ENCODE measurements at regions not wholly inside any gene's neighbourhood (a gene's known extent, or its start where the extent isn't known, plus 50 kb on each side); places are given as distances from the start of the nearest gene placed in this dataset.

- ChIA-PET POLR2A (ENCODE audit: partially characterized antibody) (no interaction called here), CTCF (ENCODE audit: partially characterized antibody) (interaction anchor here (0.7 kb wide), 1 partner anchor 109 kb away, joined by 3 read pairs; no protein-coding TSS in a partner anchor)
- H3K27me3 ChIP-seq (replicated peaks in 1 of 4; ENCODE audit: control insufficient read depth in 3 of 4, extremely low read depth in 1 of 4, insufficient read depth in 3 of 4, low read length in 3 of 4), result no peaks in the 10 kb centered on the region
- no peaks in the 10 kb centered on the region for H3K23me2 ChIP-seq (ENCODE audit: low read depth, low read length)
- H3K14ac ChIP-seq (ENCODE audit: insufficient read length), result no peak overlapping the region
- H3K56ac ChIP-seq (replicated peaks; ENCODE audit: insufficient read length, low read depth, low read length), result no peak overlapping the region
- H3K27ac ChIP-seq (ENCODE audit: low read depth, low read length), result no peak overlapping the region
- no peak overlapping the region for H4K8ac ChIP-seq (ENCODE audit: extremely low read depth, insufficient read depth, low read length)
- no peak overlapping the region for H3K9ac ChIP-seq (replicated peaks in 1 of 4; ENCODE audit: extremely low read depth in 1 of 4, low read depth in 3 of 4, low read length in 3 of 4)
- peaks cover 4 to 6% of the 10 kb centered on the region in 2 experiments; a peak in 2 of 4 replicates for H3K9me3 ChIP-seq (ENCODE audit: insufficient read depth in 2 of 2, low read depth in 1 of 2, low read length in 1 of 2)
- H3K4me1 ChIP-seq (replicated peaks in 1 of 4; ENCODE audit: control insufficient read depth in 3 of 4, insufficient read depth in 4 of 4, low read length in 3 of 4), result peaks cover 5 to 10% (median 9%) of the 10 kb centered on the region in 4 experiments; a peak in 6 of 7 replicates
- H2BK15ac ChIP-seq (ENCODE audit: low read length), result no peak overlapping the region
- no peak overlapping the region for H2AK5ac ChIP-seq (ENCODE audit: low read depth, low read length)
- no peak overlapping the region for H2BK12ac ChIP-seq (ENCODE audit: low read depth, low read length)
- H3K4me3 ChIP-seq (ENCODE audit: extremely low read depth in 1 of 4, insufficient read depth in 2 of 4, low read depth in 3 of 4, low read length in 4 of 4), result no peak overlapping the region
- no peak overlapping the region for H3K18ac ChIP-seq (ENCODE audit: extremely low read depth, low read length)
- no peak overlapping the region for H2AFZ ChIP-seq (ENCODE audit: low read length)
- TF ChIP-seq EGR1 (IDR thresholded peaks at IDR 0.05; ENCODE audit: borderline replicate concordance, low read depth, low read length), result no peak
- TF ChIP-seq YY1 (IDR thresholded peaks at IDR 0.05; ENCODE audit: low read depth, low read length), result no peak
- TF ChIP-seq RFX5 (IDR thresholded peaks at IDR 0.05; ENCODE audit: borderline replicate concordance, low read depth, low read length), result no peak
- TF ChIP-seq CBX8 (IDR thresholded peaks at IDR 0.05; ENCODE audit: borderline replicate concordance, low read depth, low read length), result no peak
- TF ChIP-seq PHF8 (conservative IDR thresholded peaks at IDR 0.05; ENCODE audit: low read depth, low read length), result no peak
- TF ChIP-seq NRF1 (IDR thresholded peaks at IDR 0.05; ENCODE audit: low read depth, low read length), result no peak
- no peak for TF ChIP-seq MAFK (IDR thresholded peaks at IDR 0.05; ENCODE audit: low read depth, low read length)
- H3K79me2 ChIP-seq (ENCODE audit: control insufficient read depth in 1 of 2, insufficient read depth in 2 of 2, low read length in 2 of 2), result no peaks in the 10 kb centered on the region
- no peak overlapping the region for H3K23ac ChIP-seq (ENCODE audit: insufficient read length)
- H3K4me2 ChIP-seq (ENCODE audit: insufficient read depth in 1 of 2, low read depth in 2 of 2, low read length in 2 of 2), result no peak overlapping the region
- no peak overlapping the region for H4K91ac ChIP-seq (replicated peaks; ENCODE audit: insufficient read length, low read length)
- H2BK5ac ChIP-seq (ENCODE audit: low read depth, low read length), result no peak overlapping the region
- no peak overlapping the region for H2BK120ac ChIP-seq (replicated peaks; ENCODE audit: low read depth, low read length)
- no peaks in the 10 kb centered on the region for H3K79me1 ChIP-seq (ENCODE audit: low read depth, low read length)
- H3K4ac ChIP-seq (replicated peaks; ENCODE audit: insufficient read length, low read depth, low read length), result no peak overlapping the region
- H2BK20ac ChIP-seq (ENCODE audit: low read length), result peak overlapping the region; percentile 34; the same call in 1 of the 2 replicates
- DNase-seq (ENCODE audit: low read depth in 1 of 2, low spot score in 2 of 2), result no peak
- no peak for FAIRE-seq
- no peaks in the 10 kb centered on the region for H4K20me1 ChIP-seq (replicated peaks in 1 of 2; ENCODE audit: control insufficient read depth in 1 of 2, insufficient read depth in 2 of 2, low read length in 2 of 2)
- H3K36me3 ChIP-seq (ENCODE audit: control insufficient read depth in 2 of 4, insufficient read depth in 4 of 4, low read length in 3 of 4), result no peaks in the 10 kb centered on the region
- WGBS, 2 experiments (ENCODE audit: extremely low coverage in 1 of 2, insufficient coverage in 1 of 2, insufficient read length in 1 of 2, insufficient replicate concordance in 2 of 2, low coverage in 1 of 2, low lambda C conversion rate in 2 of 2, missing lambda C conversion rate in 1 of 2), result 86% methylated on average over 2 of the region's 2 CpGs; no CpG with 5 or more reads in 1 of the 2 experiments
- no peak overlapping the region for H4K5ac ChIP-seq (ENCODE audit: insufficient read length, low read depth, low read length)
Observed at GRCh38 chr14:61176686-61177085, 104.5 kb downstream of the TMEM30B start.
